ENCODE measurements at regions not wholly inside any gene's neighbourhood (a gene's known extent, or its start where the extent isn't known, plus 50 kb on each side); places are given as distances from the start of the nearest gene placed in this dataset.

DNA sequence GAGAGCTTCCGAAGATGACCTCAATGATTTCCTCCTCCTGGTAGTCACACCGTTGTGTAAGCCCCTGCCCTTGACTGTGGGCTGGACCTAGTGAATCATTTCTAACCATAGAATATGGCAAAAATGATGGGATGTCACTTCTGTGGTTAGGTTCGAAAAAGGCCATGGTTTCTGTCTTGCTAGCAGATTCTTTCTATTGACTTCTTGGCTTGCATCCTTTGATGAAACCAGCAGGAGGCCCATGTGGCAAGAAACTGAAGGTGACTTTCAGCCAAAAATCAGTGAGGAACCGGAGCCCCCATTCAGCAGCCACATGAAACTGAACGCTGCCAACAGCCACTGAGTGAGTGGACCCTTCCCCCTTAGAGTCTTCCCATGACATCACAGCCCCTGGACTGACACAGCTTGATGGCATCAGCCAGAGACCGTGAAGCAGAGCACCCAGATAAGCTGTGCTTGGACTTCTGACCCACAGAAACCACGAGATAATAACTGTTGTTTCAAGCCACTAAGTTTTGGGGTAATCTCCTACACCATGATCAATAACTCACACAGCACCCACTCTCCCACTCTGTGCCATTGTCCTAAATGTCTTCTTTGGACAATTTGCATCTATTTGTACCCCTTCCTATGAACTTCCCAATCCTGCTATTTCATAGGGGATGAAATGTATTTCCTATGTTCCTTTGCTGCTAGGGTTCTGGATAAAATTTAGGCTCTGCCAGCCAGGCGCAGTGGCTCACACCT lies 148.0 kb upstream of the STX18 start:
- Mint-ChIP-seq H3K27me3 (no peaks in the 10 kb centered on the region), H3K9me3 (no peaks in the 10 kb centered on the region), H3K36me3 (no peaks in the 10 kb centered on the region), H3K27ac (no peak overlapping the region), H3K4me3 (no peak overlapping the region), H3K4me1 (ENCODE audit: low read depth in 2 of 2) (peaks cover 0 to 15% of the 10 kb centered on the region in 2 donors)
- ATAC-seq (peak; percentile 61 to 86), DNase-seq (ENCODE audit: low spot score) (no peak)

GRCh38 chr4:4687935-4688727 lies 146.3 kb upstream of the STX18 start:
- H3K4me3 Mint-ChIP-seq, result no peak overlapping the region
- no peaks in the 10 kb centered on the region for H3K9me3 Mint-ChIP-seq
- H3K27me3 Mint-ChIP-seq, result no peaks in the 10 kb centered on the region
- no peak overlapping the region for H3K27ac Mint-ChIP-seq
- no peaks in the 10 kb centered on the region for H3K36me3 Mint-ChIP-seq
- DNase-seq (ENCODE audit: low spot score), result no peak
- no peak for ATAC-seq
- peaks cover 0 to 10% of the 10 kb centered on the region in 2 donors for H3K4me1 Mint-ChIP-seq (ENCODE audit: low read depth in 2 of 2)

DNA sequence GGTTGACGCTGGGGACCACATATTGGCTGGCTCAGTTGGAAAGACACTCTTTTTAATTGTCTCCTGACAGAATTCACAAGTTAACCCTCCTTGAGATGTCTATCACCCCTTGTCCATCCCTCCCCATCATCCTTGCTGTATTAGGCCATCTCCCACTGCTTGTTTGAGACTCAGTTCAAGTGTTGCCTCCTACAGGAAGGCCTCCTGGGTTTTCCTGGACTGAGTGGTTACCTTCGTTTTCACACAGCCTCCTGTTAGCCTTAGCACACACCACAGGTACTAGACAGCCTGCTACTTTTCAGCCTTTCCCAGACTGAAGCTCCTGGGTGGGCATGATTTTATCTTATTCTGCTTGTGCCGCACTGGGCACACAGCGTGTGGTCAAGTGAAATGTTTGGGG lies 145.3 kb upstream of the STX18 start:
- no peaks in the 10 kb centered on the region for H3K27me3 Mint-ChIP-seq

DNA sequence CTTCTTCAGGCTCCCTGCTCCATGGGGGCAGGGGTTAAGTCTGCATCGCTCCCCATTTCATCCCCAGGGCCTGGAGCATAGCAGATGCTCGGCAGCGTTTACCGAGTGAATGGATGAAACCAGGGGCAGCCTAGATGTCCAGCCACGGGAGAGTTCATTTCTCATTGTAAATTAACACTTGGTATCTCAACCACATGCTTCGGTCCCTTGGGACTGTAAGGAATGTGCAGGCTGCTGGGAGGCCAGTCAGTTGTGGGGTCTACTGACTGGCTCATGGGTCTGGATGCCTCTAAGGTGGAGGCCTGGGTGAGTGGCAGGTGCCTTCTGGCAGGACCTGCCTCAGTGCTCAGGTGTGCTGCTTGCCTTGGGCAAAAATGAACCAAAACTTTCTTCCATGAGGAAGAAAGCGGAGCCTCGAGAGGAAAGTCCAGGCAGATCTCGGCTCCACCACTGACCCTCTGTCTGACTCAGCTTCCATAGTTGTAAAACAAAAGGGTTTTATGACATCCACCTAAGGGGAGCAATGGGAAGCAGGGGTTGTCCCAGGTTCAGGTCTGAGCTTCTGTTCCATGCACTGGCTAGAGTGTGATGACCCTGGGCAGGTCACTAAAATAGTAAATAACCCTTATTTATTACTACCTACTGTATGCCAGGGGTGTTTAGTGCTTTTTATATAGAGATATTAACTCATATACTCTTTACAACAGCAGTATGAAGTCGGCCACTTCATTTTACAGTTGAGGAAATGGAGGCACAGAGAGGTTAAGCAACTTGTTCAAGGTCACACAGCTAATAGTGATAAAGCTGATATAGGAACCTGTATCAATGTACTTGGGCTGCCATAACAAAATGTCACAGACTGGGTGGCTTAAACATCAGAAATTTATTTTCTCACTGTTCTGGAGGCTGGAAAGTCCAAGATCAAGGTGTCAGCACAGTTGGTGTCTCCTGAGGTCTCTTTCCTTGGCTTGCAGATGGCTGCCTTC lies 144.3 kb upstream of the STX18 start:
- no peak for DNase-seq (ENCODE audit: low spot score)
- peaks cover 0 to 10% of the 10 kb centered on the region in 2 donors for H3K4me1 Mint-ChIP-seq (ENCODE audit: low read depth in 2 of 2)
- no peaks in the 10 kb centered on the region for H3K27me3 Mint-ChIP-seq
- no peaks in the 10 kb centered on the region for H3K36me3 Mint-ChIP-seq
- no peaks in the 10 kb centered on the region for H3K9me3 Mint-ChIP-seq
- no peak overlapping the region for H3K27ac Mint-ChIP-seq
- H3K4me3 Mint-ChIP-seq, result no peak overlapping the region
- no peak for ATAC-seq

More for the DNA sequence above, 145.3 kb upstream of the STX18 start:
- H3K9me3 Mint-ChIP-seq, result no peaks in the 10 kb centered on the region
- no peak overlapping the region for H3K4me3 Mint-ChIP-seq
- H3K27ac Mint-ChIP-seq, result no peak overlapping the region
- no peak for DNase-seq (ENCODE audit: low spot score)
- no peaks in the 10 kb centered on the region for H3K36me3 Mint-ChIP-seq
- ATAC-seq, result no peak
- H3K4me1 Mint-ChIP-seq (ENCODE audit: low read depth in 2 of 2), result peaks cover 0 to 10% of the 10 kb centered on the region in 2 donors

DNA sequence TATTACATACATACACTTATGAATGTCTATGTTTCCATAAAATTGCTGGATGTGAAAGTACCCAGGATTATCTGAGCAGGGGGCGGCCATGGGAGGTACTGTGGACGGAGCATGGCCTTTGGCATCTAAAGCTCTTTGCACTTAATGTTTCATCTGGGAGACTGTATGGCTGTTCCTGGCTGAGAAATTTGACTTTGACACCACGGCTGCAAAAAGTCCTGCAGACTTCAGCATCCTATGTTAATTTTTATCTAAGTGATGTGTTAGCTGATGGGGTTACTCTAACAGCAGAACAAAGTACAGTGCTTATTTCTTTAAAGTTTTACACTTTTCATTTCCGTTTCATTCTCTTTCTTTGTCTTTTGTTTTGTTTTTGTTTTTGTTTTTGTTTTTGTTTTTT lies 139.8 kb upstream of the STX18 start:
- no peaks in the 10 kb centered on the region for H3K4me1 Mint-ChIP-seq (ENCODE audit: low read depth in 2 of 2)
- H3K9me3 Mint-ChIP-seq, result no peaks in the 10 kb centered on the region
- no peaks in the 10 kb centered on the region for H3K36me3 Mint-ChIP-seq
- ATAC-seq, result no peak
- no peaks in the 10 kb centered on the region for H3K27me3 Mint-ChIP-seq
- no peak for DNase-seq (ENCODE audit: low spot score)
- no peak overlapping the region for H3K4me3 Mint-ChIP-seq
- H3K27ac Mint-ChIP-seq, result no peak overlapping the region

- no peaks in the 10 kb centered on the region for H3K9me3 Mint-ChIP-seq
- H3K27ac Mint-ChIP-seq, result no peak overlapping the region
- no peaks in the 10 kb centered on the region for H3K27me3 Mint-ChIP-seq
- no peaks in the 10 kb centered on the region for H3K36me3 Mint-ChIP-seq
- H3K4me1 Mint-ChIP-seq (ENCODE audit: low read depth in 2 of 2), result no peaks in the 10 kb centered on the region
- H3K4me3 Mint-ChIP-seq, result no peak overlapping the region
- no peak for ATAC-seq
- DNase-seq (ENCODE audit: low spot score), result no peak
Measured at GRCh38 chr4:4680758-4681157, 138.9 kb upstream of the STX18 start.

DNA sequence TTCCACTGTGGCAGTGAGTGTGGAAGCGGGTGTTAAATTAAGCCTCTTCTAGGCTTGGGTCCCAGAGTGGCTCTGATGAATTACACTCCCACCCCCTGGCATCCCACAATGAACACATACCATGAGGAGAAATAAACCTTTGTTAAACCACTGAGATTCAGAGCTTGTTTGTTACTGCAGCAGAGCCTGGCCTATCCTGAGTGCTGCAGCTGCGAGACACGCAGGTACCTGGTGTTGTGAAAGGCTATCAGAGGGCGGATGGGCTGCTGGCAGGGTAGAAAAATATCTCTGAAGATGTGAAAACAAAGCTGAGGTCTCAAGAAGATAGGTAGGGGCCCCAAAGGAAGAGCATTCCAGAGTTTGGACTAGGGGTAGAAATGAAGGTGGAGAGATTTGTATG lies 138.4 kb upstream of the STX18 start:
- Mint-ChIP-seq H3K4me3 (no peak overlapping the region), H3K9me3 (no peaks in the 10 kb centered on the region), H3K27ac (no peak overlapping the region), H3K27me3 (no peaks in the 10 kb centered on the region), H3K36me3 (no peaks in the 10 kb centered on the region), H3K4me1 (ENCODE audit: low read depth in 2 of 2) (no peaks in the 10 kb centered on the region)
- DNase-seq (ENCODE audit: low spot score) (no peak), ATAC-seq (no peak)

DNA sequence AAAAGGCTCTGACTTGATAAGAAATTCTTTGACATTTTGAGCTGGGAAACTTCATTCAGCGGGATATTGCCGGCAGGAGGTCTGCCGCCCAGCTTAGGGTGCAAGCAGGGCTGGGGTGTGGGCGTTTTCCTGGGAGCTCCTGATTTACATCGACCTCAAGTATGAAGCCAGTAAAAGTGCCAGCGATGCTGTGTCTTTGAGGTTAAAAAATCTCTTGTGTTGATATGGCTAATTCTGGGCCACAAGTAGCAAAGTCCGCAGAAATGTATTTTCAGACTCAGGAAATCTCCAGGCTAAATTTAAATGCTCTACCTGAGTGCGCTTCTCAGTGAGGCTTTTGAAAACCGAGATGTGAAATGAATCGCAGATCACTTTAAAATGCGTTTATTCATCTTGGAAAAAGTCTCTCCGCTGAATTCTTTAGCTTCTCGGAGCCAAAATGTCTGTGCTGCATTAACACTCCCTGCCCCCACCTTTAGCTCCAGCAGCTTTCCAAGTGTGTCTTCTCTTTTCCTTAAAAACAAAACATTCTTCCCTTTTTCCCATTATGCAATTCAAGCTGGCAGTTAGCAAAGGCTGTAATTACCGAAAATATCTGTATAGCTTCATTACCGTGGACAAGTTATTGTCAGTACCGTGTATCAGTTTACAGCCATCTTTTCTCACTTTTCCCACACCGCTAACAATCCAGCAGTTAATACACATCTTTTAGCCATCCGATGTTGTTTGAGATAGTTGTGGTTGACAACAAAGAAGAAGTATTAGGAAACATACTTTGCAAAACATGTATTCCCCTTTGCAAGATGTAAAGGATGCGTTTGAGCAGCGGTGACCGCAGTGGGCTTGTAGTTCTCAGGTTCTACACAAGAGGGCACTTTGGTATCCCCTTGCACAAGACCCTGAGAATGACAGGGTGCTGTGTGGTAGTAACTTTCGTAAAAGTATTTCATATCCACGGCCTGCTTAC lies 136.0 kb upstream of the STX18 start:
- no peaks in the 10 kb centered on the region for H3K36me3 Mint-ChIP-seq
- H3K27ac Mint-ChIP-seq, result no peak overlapping the region
- H3K4me3 Mint-ChIP-seq, result no peak overlapping the region
- ATAC-seq (no peak), DNase-seq (ENCODE audit: low spot score) (no peak)
- H3K9me3 Mint-ChIP-seq, result no peaks in the 10 kb centered on the region
- H3K27me3 Mint-ChIP-seq, result no peaks in the 10 kb centered on the region
- no peaks in the 10 kb centered on the region for H3K4me1 Mint-ChIP-seq (ENCODE audit: low read depth in 2 of 2)

DNA sequence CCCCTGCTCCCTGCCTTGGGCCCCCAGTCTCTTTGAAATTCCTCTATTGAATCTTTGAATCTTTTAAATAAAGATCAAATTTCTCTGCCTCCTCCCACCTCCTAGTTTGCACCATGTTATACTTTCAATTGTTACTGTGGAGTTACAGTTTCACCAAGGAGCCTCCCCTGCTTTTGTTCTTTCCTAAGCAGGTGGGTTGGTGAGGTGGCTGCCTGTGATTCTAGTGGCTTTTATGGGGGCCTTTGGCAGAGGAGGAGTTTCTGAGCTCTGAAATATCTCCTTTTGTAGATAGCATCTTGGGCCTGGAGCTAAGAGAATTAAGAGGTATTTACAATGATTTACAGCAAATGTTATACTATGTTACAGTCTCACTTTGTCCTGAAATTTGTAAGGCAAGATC lies 133.8 kb upstream of the STX18 start:
- ATAC-seq (no peak), DNase-seq (ENCODE audit: low spot score) (no peak)
- H3K27me3 Mint-ChIP-seq, result no peaks in the 10 kb centered on the region
- H3K36me3 Mint-ChIP-seq, result no peaks in the 10 kb centered on the region
- H3K27ac Mint-ChIP-seq, result no peak overlapping the region
- H3K4me1 Mint-ChIP-seq (ENCODE audit: low read depth in 2 of 2), result no peaks in the 10 kb centered on the region
- no peak overlapping the region for H3K4me3 Mint-ChIP-seq
- no peaks in the 10 kb centered on the region for H3K9me3 Mint-ChIP-seq

- Mint-ChIP-seq H3K36me3 (no peaks in the 10 kb centered on the region), H3K4me3 (no peak overlapping the region), H3K4me1 (ENCODE audit: low read depth in 2 of 2) (no peaks in the 10 kb centered on the region), H3K27me3 (no peaks in the 10 kb centered on the region), H3K9me3 (no peaks in the 10 kb centered on the region), H3K27ac (no peak overlapping the region)
- no peak for ATAC-seq
- DNase-seq (ENCODE audit: low spot score), result no peak
Measured at GRCh38 chr4:4675051-4675581, 133.3 kb upstream of the STX18 start.

GRCh38 chr4:4673070-4673469 lies 131.2 kb upstream of the STX18 start:
- DNase-seq (ENCODE audit: low spot score), result no peak
- peaks cover 0 to 2% of the 10 kb centered on the region in 2 donors for H3K27me3 Mint-ChIP-seq
- H3K4me3 Mint-ChIP-seq, result no peak overlapping the region
- H3K4me1 Mint-ChIP-seq (ENCODE audit: low read depth in 2 of 2), result peaks cover 4 to 7% of the 10 kb centered on the region in 2 donors
- no peak for ATAC-seq
- no peak overlapping the region for H3K27ac Mint-ChIP-seq
- no peaks in the 10 kb centered on the region for H3K36me3 Mint-ChIP-seq
- H3K9me3 Mint-ChIP-seq, result no peaks in the 10 kb centered on the region

DNA sequence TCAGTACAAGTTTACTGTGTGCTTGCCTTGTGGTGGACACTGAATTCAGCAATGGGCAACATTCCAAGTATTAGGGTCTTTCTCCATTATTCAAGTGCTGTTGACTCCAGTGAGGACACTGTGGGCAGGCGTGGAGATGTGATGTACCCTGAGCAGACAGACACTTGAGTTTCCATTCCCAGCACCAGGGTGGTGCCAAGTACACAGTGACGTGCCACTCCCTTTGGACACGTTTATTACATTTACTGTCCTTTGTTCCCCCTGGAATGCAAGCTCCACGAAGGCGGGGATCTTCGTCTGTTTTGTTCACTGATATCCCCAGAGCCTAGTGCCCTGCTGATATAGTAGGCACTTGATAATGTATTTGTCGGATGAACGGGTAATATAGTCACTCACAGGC lies 130.6 kb upstream of the STX18 start:
- ATAC-seq, result no peak

More for the DNA sequence above, 130.6 kb upstream of the STX18 start:
- no peaks in the 10 kb centered on the region for H3K36me3 Mint-ChIP-seq
- H3K4me1 Mint-ChIP-seq (ENCODE audit: low read depth in 2 of 2), result peaks cover 4 to 7% of the 10 kb centered on the region in 2 donors
- peaks cover 0 to 2% of the 10 kb centered on the region in 2 donors for H3K27me3 Mint-ChIP-seq
- H3K27ac Mint-ChIP-seq, result no peak overlapping the region
- H3K4me3 Mint-ChIP-seq, result no peak overlapping the region
- no peak for DNase-seq (ENCODE audit: low spot score)
- H3K9me3 Mint-ChIP-seq, result no peaks in the 10 kb centered on the region

Measured in natural killer cell treated with Interleukin-12 subunit alpha and Interleukin-12 subunit beta and Interleukin-15 and Interleukin-18, amount 100 ng/mL, for 72 hours (primary cell).